ENCODE measurements at regions not wholly inside any gene's neighbourhood (a gene's known extent, or its start where the extent isn't known, plus 50 kb on each side); places are given as distances from the start of the nearest gene placed in this dataset.

- H3K36me3 Mint-ChIP-seq (ENCODE audit: low read depth) = no peaks in the 10 kb centered on the region
These were observed 1224.4 kb downstream of the EFNB2 start for GRCh38 chr13:105311094-105311493.

GRCh38 chr13:105307776-105308175 is 1227.7 kb downstream of the EFNB2 start:
- Mint-ChIP-seq H3K27ac (no peak overlapping the region), H3K27me3 (ENCODE audit: insufficient read depth) (no peaks in the 10 kb centered on the region), H3K9me3 (peaks cover 7% of the 10 kb centered on the region), H3K4me1 (no peaks in the 10 kb centered on the region), H3K4me3 (no peak overlapping the region), H3K36me3 (ENCODE audit: low read depth) (no peaks in the 10 kb centered on the region)
- Histone ChIP-seq H3K27ac (ENCODE audit: low read depth, low read length) (no peak overlapping the region), H3K36me3 (ENCODE audit: control insufficient read depth, insufficient read depth, low read length) (no peaks in the 10 kb centered on the region), H3K9me3 (ENCODE audit: control insufficient read depth, low read length) (no peaks in the 10 kb centered on the region), H3K9ac (ENCODE audit: extremely low read depth, low read length, poor library complexity, severe bottlenecking) (no peak overlapping the region), H3K4me1 (ENCODE audit: control insufficient read depth, insufficient read depth, low read length) (no peaks in the 10 kb centered on the region), H3K27me3 (ENCODE audit: control insufficient read depth, insufficient read depth, low read length, poor library complexity, severe bottlenecking) (no peaks in the 10 kb centered on the region), H3K4me3 (ENCODE audit: low read length) (no peak overlapping the region)
- 92 to 93% methylated on average over 3 of the region's 3 CpGs for WGBS, 2 experiments (ENCODE audit: insufficient coverage in 1 of 2, insufficient read length in 1 of 2)
- TF ChIP-seq, protein P1, sequence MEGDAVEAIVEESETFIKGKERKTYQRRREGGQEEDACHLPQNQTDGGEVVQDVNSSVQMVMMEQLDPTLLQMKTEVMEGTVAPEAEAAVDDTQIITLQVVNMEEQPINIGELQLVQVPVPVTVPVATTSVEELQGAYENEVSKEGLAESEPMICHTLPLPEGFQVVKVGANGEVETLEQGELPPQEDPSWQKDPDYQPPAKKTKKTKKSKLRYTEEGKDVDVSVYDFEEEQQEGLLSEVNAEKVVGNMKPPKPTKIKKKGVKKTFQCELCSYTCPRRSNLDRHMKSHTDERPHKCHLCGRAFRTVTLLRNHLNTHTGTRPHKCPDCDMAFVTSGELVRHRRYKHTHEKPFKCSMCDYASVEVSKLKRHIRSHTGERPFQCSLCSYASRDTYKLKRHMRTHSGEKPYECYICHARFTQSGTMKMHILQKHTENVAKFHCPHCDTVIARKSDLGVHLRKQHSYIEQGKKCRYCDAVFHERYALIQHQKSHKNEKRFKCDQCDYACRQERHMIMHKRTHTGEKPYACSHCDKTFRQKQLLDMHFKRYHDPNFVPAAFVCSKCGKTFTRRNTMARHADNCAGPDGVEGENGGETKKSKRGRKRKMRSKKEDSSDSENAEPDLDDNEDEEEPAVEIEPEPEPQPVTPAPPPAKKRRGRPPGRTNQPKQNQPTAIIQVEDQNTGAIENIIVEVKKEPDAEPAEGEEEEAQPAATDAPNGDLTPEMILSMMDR (conservative IDR thresholded peaks at IDR 0.05) = no peak
- no peak for DNase-seq

More at GRCh38 chr13:105311094-105311493, 1224.4 kb downstream of the EFNB2 start:
- peaks cover 9% of the 10 kb centered on the region for H3K9me3 Mint-ChIP-seq
- Histone ChIP-seq H3K9ac (ENCODE audit: extremely low read depth, low read length, poor library complexity, severe bottlenecking) (no peak overlapping the region), H3K36me3 (ENCODE audit: control insufficient read depth, insufficient read depth, low read length) (no peaks in the 10 kb centered on the region), H3K4me1 (ENCODE audit: control insufficient read depth, insufficient read depth, low read length) (no peaks in the 10 kb centered on the region), H3K27me3 (ENCODE audit: control insufficient read depth, insufficient read depth, low read length, poor library complexity, severe bottlenecking) (no peaks in the 10 kb centered on the region), H3K9me3 (ENCODE audit: control insufficient read depth, low read length) (peaks cover 4% of the 10 kb centered on the region), H3K4me3 (ENCODE audit: low read length) (no peak overlapping the region), H3K27ac (ENCODE audit: low read depth, low read length) (no peak overlapping the region)
- 91 to 96% methylated on average over 3 to 4 of the region's 4 CpGs for WGBS, 2 experiments (ENCODE audit: insufficient coverage in 1 of 2, insufficient read length in 1 of 2)
- no peaks in the 10 kb centered on the region for H3K27me3 Mint-ChIP-seq (ENCODE audit: insufficient read depth)
- no peaks in the 10 kb centered on the region for H3K4me1 Mint-ChIP-seq
- no peak overlapping the region for H3K27ac Mint-ChIP-seq
- no peak overlapping the region for H3K4me3 Mint-ChIP-seq
- TF ChIP-seq, protein P1 (conservative IDR thresholded peaks at IDR 0.05) = no peak
- no peak for DNase-seq

DNA sequence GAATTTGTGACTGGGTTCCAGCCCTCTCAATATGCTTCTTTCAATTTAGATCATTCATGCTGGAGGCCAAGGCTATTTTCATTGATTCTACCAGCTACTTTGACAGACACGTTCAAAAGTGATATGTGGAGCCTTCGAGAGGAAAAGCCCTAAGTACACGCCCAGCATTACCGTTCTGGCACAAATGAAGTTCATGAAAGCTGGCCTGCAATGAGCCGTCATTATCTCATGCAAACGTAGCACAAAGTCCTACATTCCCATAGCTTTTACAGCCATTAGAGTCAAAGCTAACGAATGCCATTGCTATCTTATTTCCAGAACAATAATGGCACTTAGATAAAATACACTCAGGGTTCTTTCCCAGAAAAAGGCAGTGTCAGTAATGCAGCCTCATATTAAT is 1237.6 kb downstream of the EFNB2 start:
- Mint-ChIP-seq H3K9me3 (no peaks in the 10 kb centered on the region), H3K27ac (no peak overlapping the region), H3K36me3 (ENCODE audit: low read depth) (no peaks in the 10 kb centered on the region), H3K4me1 (no peaks in the 10 kb centered on the region), H3K4me3 (no peak overlapping the region), H3K27me3 (ENCODE audit: insufficient read depth) (no peaks in the 10 kb centered on the region)
- no peaks in the 10 kb centered on the region for H3K4me1 ChIP-seq (ENCODE audit: control insufficient read depth, insufficient read depth, low read length)
- WGBS, 2 experiments (ENCODE audit: insufficient coverage in 1 of 2, insufficient read length in 1 of 2) = 92 to 93% methylated on average over 6 to 7 of the region's 7 CpGs
- H3K36me3 ChIP-seq (ENCODE audit: control insufficient read depth, insufficient read depth, low read length) = no peaks in the 10 kb centered on the region
- TF ChIP-seq, protein P1 (conservative IDR thresholded peaks at IDR 0.05) = no peak
- no peaks in the 10 kb centered on the region for H3K9me3 ChIP-seq (ENCODE audit: control insufficient read depth, low read length)
- no peak overlapping the region for H3K9ac ChIP-seq (ENCODE audit: extremely low read depth, low read length, poor library complexity, severe bottlenecking)
- no peak overlapping the region for H3K27ac ChIP-seq (ENCODE audit: low read depth, low read length)
- no peak for DNase-seq
- H3K27me3 ChIP-seq (ENCODE audit: control insufficient read depth, insufficient read depth, low read length, poor library complexity, severe bottlenecking) = no peaks in the 10 kb centered on the region
- no peak overlapping the region for H3K4me3 ChIP-seq (ENCODE audit: low read length)

Measured in endodermal cell (in vitro differentiated cells).